Loucy (cell line): ENCODE measurements at regions not wholly inside any gene's neighbourhood (a gene's known extent, or its start where the extent isn't known, plus 50 kb on each side); places are given as distances from the start of the nearest gene placed in this dataset.
"Not testable (repeated sequence)": the region's sequence is repeated elsewhere in the genome, so short reads cannot be mapped to it uniquely, and the experiment has no call there.

Source experiments
- H2AFZ ChIP-seq: fragments of 200-600 bp; sonication (generic); 2 replicates; pipeline ENCODE4 v1.6.0; 2016; ENCODE audit warnings: antibody characterized with exemption, mild to moderate bottlenecking, low read length, moderate library complexity
- H3F3A ChIP-seq: fragments of 200-600 bp; 2 replicates; pipeline ENCODE4 v1.6.0; 2016; ENCODE audit warnings: antibody characterized with exemption, low read depth, mild to moderate bottlenecking
- H3K27me3 ChIP-seq: fragments of 200-600 bp; sonication (generic); 2 replicates; pipeline ENCODE4 v1.6.1; 2014; ENCODE audit warnings: low read length, mild to moderate bottlenecking; ENCODE audit not compliant: insufficient read depth, poor library complexity, severe bottlenecking
- H3K36me3 ChIP-seq: fragments of 200-600 bp; sonication (generic); 2 replicates; pipeline ENCODE4 v1.6.1; 2016; ENCODE audit warnings: low read length; ENCODE audit not compliant: insufficient read depth
- H3K4me1 ChIP-seq: fragments of 200-600 bp; sonication (generic); 2 replicates; pipeline ENCODE4 v1.5.1; 2014; ENCODE audit warnings: low read length, mild to moderate bottlenecking; ENCODE audit not compliant: insufficient read depth, poor library complexity, severe bottlenecking
- H3K4me2 ChIP-seq: fragments of 200-600 bp; sonication (generic); 2 replicates; pipeline ENCODE4 v1.6.0; 2014; ENCODE audit warnings: antibody characterized with exemption, low read length, low read depth, mild to moderate bottlenecking; ENCODE audit not compliant: poor library complexity, severe bottlenecking
- H3K4me3 ChIP-seq: fragments of 200-600 bp; sonication (generic); 2 replicates; pipeline ENCODE4 v1.5.1; 2014; ENCODE audit warnings: low read length, mild to moderate bottlenecking, mixed read lengths; ENCODE audit not compliant: poor library complexity, severe bottlenecking
- H3K79me2 ChIP-seq: fragments of 200-600 bp; sonication (generic); 2 replicates; pipeline ENCODE4 v1.6.1; 2014; ENCODE audit warnings: low read length; ENCODE audit not compliant: insufficient read depth
- H3K9ac ChIP-seq: fragments of 200-600 bp; sonication (generic); 2 replicates; pipeline ENCODE4 v1.6.0; 2014; ENCODE audit warnings: mild to moderate bottlenecking, low read depth, low read length, moderate library complexity; ENCODE audit not compliant: poor library complexity, severe bottlenecking
- H3K9me2 ChIP-seq: fragments of 200-600 bp; sonication (generic); replicated peaks from 2 replicates; pipeline ENCODE4 v1.6.1; 2016; ENCODE audit warnings: low read depth, low read length, mixed read lengths
- H3K9me3 ChIP-seq: fragments of 200-600 bp; sonication (generic); 2 replicates; pipeline ENCODE4 v1.6.1; 2014; ENCODE audit warnings: mild to moderate bottlenecking, antibody characterized with exemption, low read length, low read depth; ENCODE audit not compliant: insufficient read depth
- H4K20me1 ChIP-seq: fragments of 200-600 bp; sonication (generic); 2 replicates; pipeline ENCODE4 v1.6.0; 2014; ENCODE audit warnings: antibody characterized with exemption, low read length, mild to moderate bottlenecking; ENCODE audit not compliant: insufficient read depth, poor library complexity, severe bottlenecking
- EZH2phosphoT487 ChIP-seq: fragments of 200-600 bp; IDR thresholded peaks from 2 replicates; pipeline ENCODE4 v1.6.1; 2018; ENCODE audit warnings: antibody characterized with exemption, mild to moderate bottlenecking, moderate library complexity, borderline replicate concordance
- TF ChIP-seq, protein P1 (sequence below): fragments of 200-600 bp; sonication (generic); conservative IDR thresholded peaks from 2 replicates; pipeline ENCODE4 v1.5.1; 2014; ENCODE audit warnings: mild to moderate bottlenecking, antibody characterized with exemption, low read length

DNA sequence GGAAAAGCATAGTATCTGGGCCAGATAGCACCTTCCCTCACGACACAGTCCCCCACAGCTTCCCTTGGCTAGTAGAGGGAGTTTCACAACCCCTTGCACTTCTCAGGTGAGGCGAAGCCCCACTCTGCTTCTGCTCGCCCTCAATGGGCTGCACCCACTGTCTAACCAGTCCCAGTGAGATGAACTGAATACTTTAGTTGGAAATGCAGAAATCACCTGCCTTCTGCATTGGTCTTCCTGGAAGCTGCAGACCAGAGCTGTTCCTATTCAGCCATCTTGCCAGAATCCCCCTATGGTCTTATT, 243.2 kb upstream of the FAM78B start:
- H3K4me3 ChIP-seq, result no peak overlapping the region
- no peaks in the 10 kb centered on the region for H3K36me3 ChIP-seq
- TF ChIP-seq, protein P1, sequence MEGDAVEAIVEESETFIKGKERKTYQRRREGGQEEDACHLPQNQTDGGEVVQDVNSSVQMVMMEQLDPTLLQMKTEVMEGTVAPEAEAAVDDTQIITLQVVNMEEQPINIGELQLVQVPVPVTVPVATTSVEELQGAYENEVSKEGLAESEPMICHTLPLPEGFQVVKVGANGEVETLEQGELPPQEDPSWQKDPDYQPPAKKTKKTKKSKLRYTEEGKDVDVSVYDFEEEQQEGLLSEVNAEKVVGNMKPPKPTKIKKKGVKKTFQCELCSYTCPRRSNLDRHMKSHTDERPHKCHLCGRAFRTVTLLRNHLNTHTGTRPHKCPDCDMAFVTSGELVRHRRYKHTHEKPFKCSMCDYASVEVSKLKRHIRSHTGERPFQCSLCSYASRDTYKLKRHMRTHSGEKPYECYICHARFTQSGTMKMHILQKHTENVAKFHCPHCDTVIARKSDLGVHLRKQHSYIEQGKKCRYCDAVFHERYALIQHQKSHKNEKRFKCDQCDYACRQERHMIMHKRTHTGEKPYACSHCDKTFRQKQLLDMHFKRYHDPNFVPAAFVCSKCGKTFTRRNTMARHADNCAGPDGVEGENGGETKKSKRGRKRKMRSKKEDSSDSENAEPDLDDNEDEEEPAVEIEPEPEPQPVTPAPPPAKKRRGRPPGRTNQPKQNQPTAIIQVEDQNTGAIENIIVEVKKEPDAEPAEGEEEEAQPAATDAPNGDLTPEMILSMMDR, result no peak
- no peak for TF ChIP-seq EZH2phosphoT487
- no peaks in the 10 kb centered on the region for H3F3A ChIP-seq
- no peaks in the 10 kb centered on the region for H3K9me3 ChIP-seq
- H3K9me2 ChIP-seq, result no peaks in the 10 kb centered on the region
- no peaks in the 10 kb centered on the region for H3K79me2 ChIP-seq
- no peaks in the 10 kb centered on the region for H4K20me1 ChIP-seq
- H3K27me3 ChIP-seq, result no peaks in the 10 kb centered on the region
- no peak overlapping the region for H3K4me2 ChIP-seq
- no peak overlapping the region for H2AFZ ChIP-seq
- H3K9ac ChIP-seq, result no peak overlapping the region
- no peaks in the 10 kb centered on the region for H3K4me1 ChIP-seq

DNA sequence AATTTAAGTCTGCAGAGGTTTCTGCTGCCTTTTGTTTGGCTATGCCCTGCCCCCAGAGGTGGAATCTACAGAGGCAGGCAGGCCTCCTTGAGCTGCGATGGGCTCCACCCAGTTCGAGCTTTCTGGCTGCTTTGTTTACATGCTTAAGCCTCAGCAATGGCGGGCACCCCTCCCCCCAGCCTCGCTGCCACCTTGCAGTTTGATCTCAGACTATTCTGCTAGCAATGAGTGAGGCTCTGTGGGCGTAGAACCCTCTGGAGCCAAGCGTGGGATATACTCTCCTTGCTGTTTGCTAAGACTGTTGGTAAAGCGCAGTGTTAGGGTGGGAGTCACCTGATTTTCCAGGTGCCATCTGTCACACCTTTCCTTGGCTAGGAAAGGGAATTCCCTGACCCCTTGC, 250.0 kb upstream of the FAM78B start:
- H3K9me3 ChIP-seq, H3K9me2 ChIP-seq, H3K27me3 ChIP-seq, H3K36me3 ChIP-seq, H3K4me3 ChIP-seq, H3K9ac ChIP-seq, H3K4me2 ChIP-seq, H3F3A ChIP-seq, H3K79me2 ChIP-seq, H2AFZ ChIP-seq, H4K20me1 ChIP-seq, H3K4me1 ChIP-seq: not testable (repeated sequence)

DNA sequence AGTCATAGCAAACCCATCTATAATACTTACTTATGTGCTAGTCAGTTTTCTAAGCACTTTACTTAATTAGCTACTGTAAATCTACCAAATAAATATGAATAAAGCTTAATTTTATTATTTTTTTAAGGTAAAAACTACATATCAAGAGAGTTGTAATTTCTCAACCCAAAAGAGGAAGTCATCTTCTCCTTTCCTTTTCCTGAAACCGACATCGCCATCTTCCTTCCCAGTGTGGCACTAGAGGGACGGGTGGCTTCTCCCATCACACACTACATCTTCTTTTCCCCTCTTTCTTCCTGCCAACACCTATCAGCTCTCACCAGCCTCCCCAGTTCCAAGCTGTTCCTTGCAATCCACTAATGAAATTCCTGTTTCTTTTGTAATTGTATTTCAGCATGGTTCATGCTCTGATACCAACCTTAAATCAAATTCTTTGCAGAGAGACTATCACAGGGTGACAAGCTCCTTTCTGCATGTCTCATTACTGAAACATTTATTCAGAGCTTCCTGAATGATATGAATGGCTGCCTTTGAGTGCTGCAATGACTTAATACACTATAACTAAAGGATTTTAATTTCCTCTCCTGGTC, 251.6 kb upstream of the FAM78B start:
- Histone ChIP-seq H3K9ac (no peak overlapping the region), H3K4me1 (no peaks in the 10 kb centered on the region), H3K79me2 (no peaks in the 10 kb centered on the region), H3K36me3 (no peaks in the 10 kb centered on the region), H3K9me2 (no peaks in the 10 kb centered on the region), H3F3A (no peaks in the 10 kb centered on the region), H3K4me2 (no peak overlapping the region), H2AFZ (no peak overlapping the region), H3K4me3 (no peak overlapping the region), H4K20me1 (no peaks in the 10 kb centered on the region), H3K27me3 (no peaks in the 10 kb centered on the region), H3K9me3 (no peaks in the 10 kb centered on the region)
- TF ChIP-seq EZH2phosphoT487, result no peak
- TF ChIP-seq, protein P1, result no peak

DNA sequence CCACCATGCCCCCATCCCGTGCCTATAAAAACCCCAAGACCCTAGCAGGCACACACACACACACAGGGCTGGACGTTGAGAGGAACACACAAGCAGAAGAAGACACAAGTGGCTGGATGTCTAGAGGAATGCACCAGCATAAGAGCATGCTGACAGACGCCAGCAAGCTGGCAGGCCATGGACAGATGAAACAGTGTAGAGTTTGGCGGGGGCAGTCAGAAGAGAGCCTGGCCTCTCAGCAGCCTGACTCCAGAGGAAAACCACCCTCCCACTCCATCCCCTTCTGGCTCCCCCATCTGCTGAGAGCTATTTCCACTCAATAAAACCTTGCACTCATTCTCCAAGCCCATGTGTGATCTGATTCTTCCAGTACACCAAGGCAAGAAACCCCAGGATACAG, 255.8 kb upstream of the FAM78B start:
- not testable (repeated sequence) for H3K27me3 ChIP-seq, H3K79me2 ChIP-seq, H3K36me3 ChIP-seq, H3K9me3 ChIP-seq, H4K20me1 ChIP-seq, H3K9me2 ChIP-seq, H3F3A ChIP-seq, H3K4me3 ChIP-seq, H3K4me1 ChIP-seq, H3K9ac ChIP-seq, H3K4me2 ChIP-seq, H2AFZ ChIP-seq
